ENCODE measurements at regions not wholly inside any gene's neighbourhood (a gene's known extent, or its start where the extent isn't known, plus 50 kb on each side); places are given as distances from the start of the nearest gene placed in this dataset.

DNA sequence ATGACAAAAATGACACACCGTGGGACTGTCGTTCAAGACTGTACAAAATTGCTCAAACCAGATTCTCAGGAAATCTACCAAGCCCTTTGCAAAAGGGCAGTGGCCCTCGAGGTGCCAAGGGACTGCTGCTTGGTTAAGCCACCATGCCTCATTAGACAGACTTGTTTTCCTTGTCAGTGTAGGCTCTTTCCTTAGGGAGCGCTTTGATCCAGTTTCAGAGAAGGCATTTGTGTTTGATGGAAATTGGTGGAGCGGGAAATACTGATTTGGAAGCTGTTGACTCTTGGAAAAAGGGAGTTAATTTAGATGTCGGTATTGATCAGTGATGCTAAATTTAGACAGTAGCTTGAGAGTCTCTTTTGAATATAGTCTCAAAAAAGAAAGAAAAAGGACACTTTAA lies 304.3 kb upstream of the UMPS start:
- peaks cover 6% of the 10 kb centered on the region for H3K4me1 ChIP-seq
- H2AFZ ChIP-seq, result no peak overlapping the region
- no peaks in the 10 kb centered on the region for H3K79me2 ChIP-seq
- no peak for TF ChIP-seq CTCF (IDR thresholded peaks at IDR 0.05)
- no peak overlapping the region for H3K4me3 ChIP-seq (ENCODE audit: low read depth, low read length)
- H3K27me3 ChIP-seq (ENCODE audit: control insufficient read depth, insufficient read depth, low read length), result no peaks in the 10 kb centered on the region
- H3K9me3 ChIP-seq (ENCODE audit: control insufficient read depth, low read length), result no peaks in the 10 kb centered on the region
- no peak overlapping the region for H3K4me2 ChIP-seq (ENCODE audit: low read length)
- H3K36me3 ChIP-seq (ENCODE audit: control insufficient read depth, insufficient read depth, low read length), result no peaks in the 10 kb centered on the region
- no peak overlapping the region for H3K9ac ChIP-seq
- no peak overlapping the region for H3K27ac ChIP-seq

- Histone ChIP-seq H3K36me3 (ENCODE audit: control insufficient read depth, insufficient read depth, low read length) (no peaks in the 10 kb centered on the region), H3K27me3 (ENCODE audit: control insufficient read depth, insufficient read depth, low read length) (no peaks in the 10 kb centered on the region), H3K4me2 (ENCODE audit: low read length) (no peak overlapping the region), H3K9ac (no peak overlapping the region), H3K9me3 (ENCODE audit: control insufficient read depth, low read length) (no peaks in the 10 kb centered on the region), H3K79me2 (no peaks in the 10 kb centered on the region), H3K4me3 (ENCODE audit: low read depth, low read length) (no peak overlapping the region), H3K27ac (no peak overlapping the region), H2AFZ (no peak overlapping the region), H3K4me1 (peaks cover 6% of the 10 kb centered on the region)
- TF ChIP-seq CTCF (IDR thresholded peaks at IDR 0.05), result no peak
Measured at GRCh38 chr3:124428372-124429128, 301.7 kb upstream of the UMPS start.

GRCh38 chr3:124429129-124429815 lies 301.0 kb upstream of the UMPS start:
- Histone ChIP-seq H3K9ac (no peak overlapping the region), H3K4me3 (ENCODE audit: low read depth, low read length) (no peak overlapping the region)

DNA sequence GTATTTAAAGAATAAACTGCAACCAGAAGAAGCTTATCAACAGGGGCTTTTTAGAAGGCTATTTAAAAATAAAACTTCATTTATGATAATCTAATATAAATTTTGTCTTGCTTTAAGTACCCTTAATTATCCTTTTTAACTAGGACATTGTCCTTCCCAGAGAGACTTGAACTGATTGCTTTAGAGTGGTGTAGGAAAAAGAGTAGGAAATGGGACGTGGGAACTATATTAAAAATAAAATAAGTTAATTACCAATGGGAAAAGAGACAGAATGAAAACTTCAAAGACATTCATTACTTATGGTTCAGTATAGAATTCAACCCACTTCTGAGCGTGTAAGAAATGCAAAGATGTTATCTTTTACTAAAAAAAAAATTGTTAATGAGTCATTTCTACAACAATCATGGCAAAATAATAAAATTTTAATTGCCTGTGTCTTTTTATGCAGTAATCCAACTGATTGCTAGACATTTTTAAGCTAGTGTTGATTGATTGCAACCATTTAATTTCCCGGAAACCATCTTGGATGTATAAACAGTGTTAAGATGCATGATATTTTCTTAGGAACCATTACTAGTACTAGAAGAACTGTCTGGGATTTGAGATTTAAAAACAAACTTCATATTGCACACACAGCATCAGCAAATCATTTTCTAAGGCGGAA lies 298.8 kb upstream of the UMPS start:
- Histone ChIP-seq H3K9ac (no peak overlapping the region), H3K4me2 (ENCODE audit: low read length) (no peak overlapping the region), H3K79me2 (no peaks in the 10 kb centered on the region), H3K27me3 (ENCODE audit: control insufficient read depth, insufficient read depth, low read length) (no peaks in the 10 kb centered on the region), H2AFZ (no peak overlapping the region), H3K4me1 (peaks cover 6% of the 10 kb centered on the region), H3K9me3 (ENCODE audit: control insufficient read depth, low read length) (no peaks in the 10 kb centered on the region), H3K36me3 (ENCODE audit: control insufficient read depth, insufficient read depth, low read length) (no peaks in the 10 kb centered on the region), H3K4me3 (ENCODE audit: low read depth, low read length) (no peak overlapping the region), H3K27ac (no peak overlapping the region)
- TF ChIP-seq CTCF (IDR thresholded peaks at IDR 0.05), result no peak

More at GRCh38 chr3:124429129-124429815, 301.0 kb upstream of the UMPS start:
- H3K79me2 ChIP-seq, result no peaks in the 10 kb centered on the region
- no peaks in the 10 kb centered on the region for H3K27me3 ChIP-seq (ENCODE audit: control insufficient read depth, insufficient read depth, low read length)
- H3K27ac ChIP-seq, result no peak overlapping the region
- H3K4me2 ChIP-seq (ENCODE audit: low read length), result no peak overlapping the region
- peaks cover 6% of the 10 kb centered on the region for H3K4me1 ChIP-seq
- no peaks in the 10 kb centered on the region for H3K36me3 ChIP-seq (ENCODE audit: control insufficient read depth, insufficient read depth, low read length)
- H3K9me3 ChIP-seq (ENCODE audit: control insufficient read depth, low read length), result no peaks in the 10 kb centered on the region
- no peak for TF ChIP-seq CTCF (IDR thresholded peaks at IDR 0.05)
- H2AFZ ChIP-seq, result no peak overlapping the region

Measured in parathyroid adenoma (tissue), 2 donors.